ENCODE measurements at regions not wholly inside any gene's neighbourhood (a gene's known extent, or its start where the extent isn't known, plus 50 kb on each side); places are given as distances from the start of the nearest gene placed in this dataset.
"Not testable (repeated sequence)": the region's sequence is repeated elsewhere in the genome, so short reads cannot be mapped to it uniquely, and the experiment has no call there.

GRCh38 chr15:20473465-20473864 is 68.1 kb downstream of the GOLGA6L6 start:
- H3K9me3 Mint-ChIP-seq; H3K4me1 Mint-ChIP-seq; ATAC-seq (replicated peaks; ENCODE audit: extremely low read depth, poor library complexity, severe bottlenecking); H3K36me3 Mint-ChIP-seq (ENCODE audit: insufficient read depth); DNase-seq (ENCODE audit: low spot score in 2 of 2); H3K27ac Mint-ChIP-seq (ENCODE audit: low read depth); H3K4me3 Mint-ChIP-seq; H3K27me3 Mint-ChIP-seq: not testable (repeated sequence)

GRCh38 chr15:20472983-20473382 is 68.6 kb downstream of the GOLGA6L6 start:
- H3K9me3 Mint-ChIP-seq; H3K36me3 Mint-ChIP-seq (ENCODE audit: insufficient read depth); H3K27me3 Mint-ChIP-seq; ATAC-seq (replicated peaks; ENCODE audit: extremely low read depth, poor library complexity, severe bottlenecking); H3K4me1 Mint-ChIP-seq; DNase-seq (ENCODE audit: low spot score in 2 of 2); H3K27ac Mint-ChIP-seq (ENCODE audit: low read depth); H3K4me3 Mint-ChIP-seq: not testable (repeated sequence)

GRCh38 chr15:20470810-20471209 is 70.8 kb downstream of the GOLGA6L6 start:
- H3K4me1 Mint-ChIP-seq; DNase-seq (ENCODE audit: low spot score in 2 of 2); H3K4me3 Mint-ChIP-seq; H3K36me3 Mint-ChIP-seq (ENCODE audit: insufficient read depth); H3K9me3 Mint-ChIP-seq; ATAC-seq (replicated peaks; ENCODE audit: extremely low read depth, poor library complexity, severe bottlenecking); H3K27ac Mint-ChIP-seq (ENCODE audit: low read depth); H3K27me3 Mint-ChIP-seq: not testable (repeated sequence)

GRCh38 chr15:20441138-20441537 is 100.5 kb downstream of the GOLGA6L6 start:
- not testable (repeated sequence) for ATAC-seq (replicated peaks; ENCODE audit: extremely low read depth, poor library complexity, severe bottlenecking); H3K27ac Mint-ChIP-seq (ENCODE audit: low read depth); H3K4me3 Mint-ChIP-seq; H3K27me3 Mint-ChIP-seq; DNase-seq (ENCODE audit: low spot score in 2 of 2); H3K4me1 Mint-ChIP-seq; H3K36me3 Mint-ChIP-seq (ENCODE audit: insufficient read depth); H3K9me3 Mint-ChIP-seq

- H3K27me3 Mint-ChIP-seq; H3K4me3 Mint-ChIP-seq; DNase-seq (ENCODE audit: low spot score in 2 of 2); H3K36me3 Mint-ChIP-seq (ENCODE audit: insufficient read depth); ATAC-seq (replicated peaks; ENCODE audit: extremely low read depth, poor library complexity, severe bottlenecking); H3K4me1 Mint-ChIP-seq; H3K27ac Mint-ChIP-seq (ENCODE audit: low read depth); H3K9me3 Mint-ChIP-seq: not testable (repeated sequence)
Measured at GRCh38 chr15:20440390-20440789, 101.2 kb downstream of the GOLGA6L6 start.

- H3K9me3 Mint-ChIP-seq; H3K27ac Mint-ChIP-seq (ENCODE audit: low read depth); H3K4me1 Mint-ChIP-seq; H3K27me3 Mint-ChIP-seq; DNase-seq (ENCODE audit: low spot score in 2 of 2); ATAC-seq (replicated peaks; ENCODE audit: extremely low read depth, poor library complexity, severe bottlenecking); H3K4me3 Mint-ChIP-seq; H3K36me3 Mint-ChIP-seq (ENCODE audit: insufficient read depth): not testable (repeated sequence)
Measured at GRCh38 chr15:20439111-20439510, 102.5 kb downstream of the GOLGA6L6 start.

- not testable (repeated sequence) for H3K9me3 Mint-ChIP-seq; H3K27me3 Mint-ChIP-seq; H3K4me1 Mint-ChIP-seq; H3K27ac Mint-ChIP-seq (ENCODE audit: low read depth); DNase-seq (ENCODE audit: low spot score in 2 of 2); ATAC-seq (replicated peaks; ENCODE audit: extremely low read depth, poor library complexity, severe bottlenecking); H3K36me3 Mint-ChIP-seq (ENCODE audit: insufficient read depth); H3K4me3 Mint-ChIP-seq
Measured at GRCh38 chr15:20438255-20438654, 103.3 kb downstream of the GOLGA6L6 start.

GRCh38 chr15:20433468-20433867 is 108.1 kb downstream of the GOLGA6L6 start:
- H3K4me1 Mint-ChIP-seq; H3K4me3 Mint-ChIP-seq; DNase-seq (ENCODE audit: low spot score in 2 of 2); H3K27ac Mint-ChIP-seq (ENCODE audit: low read depth); H3K9me3 Mint-ChIP-seq; ATAC-seq (replicated peaks; ENCODE audit: extremely low read depth, poor library complexity, severe bottlenecking); H3K36me3 Mint-ChIP-seq (ENCODE audit: insufficient read depth); H3K27me3 Mint-ChIP-seq: not testable (repeated sequence)

- not testable (repeated sequence) for H3K9me3 Mint-ChIP-seq; H3K27ac Mint-ChIP-seq (ENCODE audit: low read depth); H3K4me1 Mint-ChIP-seq; H3K4me3 Mint-ChIP-seq; DNase-seq (ENCODE audit: low spot score in 2 of 2); H3K36me3 Mint-ChIP-seq (ENCODE audit: insufficient read depth); H3K27me3 Mint-ChIP-seq; ATAC-seq (replicated peaks; ENCODE audit: extremely low read depth, poor library complexity, severe bottlenecking)
Measured at GRCh38 chr15:20430495-20430894, 111.1 kb downstream of the GOLGA6L6 start.

- not testable (repeated sequence) for ATAC-seq (replicated peaks; ENCODE audit: extremely low read depth, poor library complexity, severe bottlenecking); H3K4me1 Mint-ChIP-seq; H3K27me3 Mint-ChIP-seq; H3K27ac Mint-ChIP-seq (ENCODE audit: low read depth); DNase-seq (ENCODE audit: low spot score in 2 of 2); H3K9me3 Mint-ChIP-seq; H3K36me3 Mint-ChIP-seq (ENCODE audit: insufficient read depth); H3K4me3 Mint-ChIP-seq
Measured at GRCh38 chr15:20420710-20421109, 120.9 kb downstream of the GOLGA6L6 start.

- H3K36me3 Mint-ChIP-seq (ENCODE audit: insufficient read depth); H3K4me3 Mint-ChIP-seq; DNase-seq (ENCODE audit: low spot score in 2 of 2); H3K9me3 Mint-ChIP-seq; H3K27ac Mint-ChIP-seq (ENCODE audit: low read depth); ATAC-seq (replicated peaks; ENCODE audit: extremely low read depth, poor library complexity, severe bottlenecking); H3K4me1 Mint-ChIP-seq: not testable (repeated sequence)
- peaks cover 12% of the 10 kb centered on the region for H3K27me3 Mint-ChIP-seq
Measured at GRCh38 chr15:20416618-20417017, 125.0 kb downstream of the GOLGA6L6 start.

GRCh38 chr15:20409667-20410198 is 131.9 kb downstream of the GOLGA6L6 start:
- H3K9me3 Mint-ChIP-seq; DNase-seq (ENCODE audit: low spot score in 2 of 2); H3K27me3 Mint-ChIP-seq; H3K4me3 Mint-ChIP-seq; H3K4me1 Mint-ChIP-seq; H3K36me3 Mint-ChIP-seq (ENCODE audit: insufficient read depth); H3K27ac Mint-ChIP-seq (ENCODE audit: low read depth); ATAC-seq (replicated peaks; ENCODE audit: extremely low read depth, poor library complexity, severe bottlenecking): not testable (repeated sequence)

GRCh38 chr15:20409247-20409646 is 132.4 kb downstream of the GOLGA6L6 start:
- Mint-ChIP-seq H3K4me1 (no peaks in the 10 kb centered on the region), H3K4me3 (no peak overlapping the region), H3K27ac (ENCODE audit: low read depth) (no peak overlapping the region), H3K9me3 (no peaks in the 10 kb centered on the region), H3K27me3 (peaks cover 2% of the 10 kb centered on the region), H3K36me3 (ENCODE audit: insufficient read depth) (no peaks in the 10 kb centered on the region)
- ATAC-seq (replicated peaks; ENCODE audit: extremely low read depth, poor library complexity, severe bottlenecking), result no peak
- no peak for DNase-seq (ENCODE audit: low spot score in 2 of 2)

GRCh38 chr15:20407553-20407952 is 134.0 kb downstream of the GOLGA6L6 start:
- DNase-seq (ENCODE audit: low spot score in 2 of 2) (no peak), ATAC-seq (replicated peaks; ENCODE audit: extremely low read depth, poor library complexity, severe bottlenecking) (no peak)
- Mint-ChIP-seq H3K4me3 (no peak overlapping the region), H3K36me3 (ENCODE audit: insufficient read depth) (no peaks in the 10 kb centered on the region), H3K9me3 (no peaks in the 10 kb centered on the region), H3K27ac (ENCODE audit: low read depth) (no peak overlapping the region), H3K4me1 (no peaks in the 10 kb centered on the region), H3K27me3 (no peaks in the 10 kb centered on the region)
